Fibroblast of villous mesenchyme (primary cell): ENCODE measurements at regions not wholly inside any gene's neighbourhood (a gene's known extent, or its start where the extent isn't known, plus 50 kb on each side); places are given as distances from the start of the nearest gene placed in this dataset.

ENCODE experiments used
- DNase-seq: peaks from one replicate; pipeline ENCODE4 v3.0.0-alpha.2; 2010; ENCODE audit warnings: low read depth
- H3K4me3 ChIP-seq: 2 replicates; pipeline ENCODE4 v1.5.1; 2011; ENCODE audit warnings: low read depth, mild to moderate bottlenecking, low read length
- CTCF ChIP-seq: IDR thresholded peaks from 2 replicates; pipeline ENCODE4 v1.5.1; 2012; ENCODE audit warnings: low read depth, mild to moderate bottlenecking, low read length; ENCODE audit not compliant: insufficient read depth

DNA sequence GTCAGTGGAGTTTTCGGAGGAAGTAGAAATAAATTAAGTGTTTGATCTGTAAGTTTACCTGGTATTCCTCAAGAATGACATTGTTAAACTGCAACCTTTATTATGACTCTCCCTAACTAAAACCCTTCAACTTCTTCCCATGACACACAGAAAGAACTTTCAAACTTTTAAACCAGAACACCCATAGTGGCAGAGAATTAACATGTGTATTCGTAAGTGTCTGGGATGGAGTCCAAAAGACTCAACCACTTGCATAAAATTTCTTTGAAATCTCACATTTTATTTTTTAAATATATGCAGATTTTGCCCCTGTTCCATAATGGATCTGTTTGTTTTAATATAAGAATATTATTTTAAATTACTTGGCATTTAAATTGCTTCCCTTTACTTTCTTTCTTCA is 54.6 kb upstream of the PLXNA4 start:
- H3K4me3 ChIP-seq, result no peak overlapping the region
- no peak for DNase-seq
- TF ChIP-seq CTCF, result no peak
